IPS-15b (cell line): ENCODE measurements at regions not wholly inside any gene's neighbourhood (a gene's known extent, or its start where the extent isn't known, plus 50 kb on each side); places are given as distances from the start of the nearest gene placed in this dataset.

Experiments
- H3K27me3 ChIP-seq: one replicate; pipeline ENCODE4 v1.6.1; 2013; ENCODE audit warnings: low read length; ENCODE audit not compliant: control insufficient read depth, insufficient read depth
- H3K36me3 ChIP-seq: one replicate; pipeline ENCODE4 v1.6.1; 2013; ENCODE audit warnings: low read length; ENCODE audit not compliant: control insufficient read depth, insufficient read depth
- H3K4me1 ChIP-seq: one replicate; pipeline ENCODE4 v1.6.1; 2013; ENCODE audit warnings: mild to moderate bottlenecking, low read length; ENCODE audit not compliant: control insufficient read depth, insufficient read depth
- H3K4me3 ChIP-seq: one replicate; pipeline ENCODE4 v1.5.1; 2013; ENCODE audit warnings: low read depth, low read length
- H3K9ac ChIP-seq: one replicate; pipeline ENCODE4 v1.6.1; 2013; ENCODE audit warnings: low read depth, mild to moderate bottlenecking, low read length
- H3K9me3 ChIP-seq: one replicate; pipeline ENCODE4 v1.6.1; 2013; ENCODE audit warnings: mild to moderate bottlenecking, low read length; ENCODE audit not compliant: control insufficient read depth, insufficient read depth

DNA sequence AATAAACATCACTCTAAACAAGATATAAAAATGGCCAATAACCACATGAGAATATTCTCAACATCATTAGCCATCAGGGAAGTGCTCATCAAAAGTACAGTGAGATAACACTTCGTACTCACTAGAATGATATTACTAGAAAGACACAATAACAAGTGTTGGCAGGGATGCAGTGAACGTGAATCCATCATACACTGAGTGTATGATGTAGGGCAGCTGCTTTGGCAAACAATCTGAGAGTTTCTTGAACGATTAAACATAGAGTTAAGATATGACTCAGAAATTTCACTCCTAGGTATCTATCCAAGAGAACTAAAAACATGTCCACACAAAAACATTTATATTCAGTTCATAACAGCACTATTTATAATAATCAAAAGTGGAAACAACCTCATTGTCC lies 368.9 kb downstream of the PID1 start:
- no peaks in the 10 kb centered on the region for H3K36me3 ChIP-seq
- H3K27me3 ChIP-seq, result no peaks in the 10 kb centered on the region
- H3K4me1 ChIP-seq, result no peaks in the 10 kb centered on the region
- H3K9me3 ChIP-seq, result no peaks in the 10 kb centered on the region
- no peak overlapping the region for H3K9ac ChIP-seq
- H3K4me3 ChIP-seq, result no peak overlapping the region

DNA sequence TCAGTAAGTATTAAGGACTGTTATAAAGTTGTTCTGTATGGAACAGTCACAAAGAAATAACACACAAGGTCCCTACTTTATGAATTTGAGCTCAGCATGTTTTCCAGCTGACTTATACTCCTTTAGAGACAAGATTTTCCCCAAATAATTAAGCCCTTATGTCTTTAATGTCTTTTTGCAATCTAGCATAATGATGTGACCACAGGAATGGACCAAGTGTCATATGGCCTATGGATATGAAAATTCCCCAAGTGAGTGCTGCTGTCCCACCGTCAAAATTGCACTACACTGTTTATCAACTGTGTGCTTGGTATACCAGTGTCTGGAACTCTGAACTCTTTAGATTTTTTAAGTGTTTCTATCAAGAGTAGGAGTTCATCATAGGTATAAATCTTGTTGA lies 369.6 kb downstream of the PID1 start:
- no peaks in the 10 kb centered on the region for H3K9me3 ChIP-seq
- H3K36me3 ChIP-seq, result no peaks in the 10 kb centered on the region
- H3K27me3 ChIP-seq, result no peaks in the 10 kb centered on the region
- no peak overlapping the region for H3K9ac ChIP-seq
- no peaks in the 10 kb centered on the region for H3K4me1 ChIP-seq
- H3K4me3 ChIP-seq, result no peak overlapping the region

DNA sequence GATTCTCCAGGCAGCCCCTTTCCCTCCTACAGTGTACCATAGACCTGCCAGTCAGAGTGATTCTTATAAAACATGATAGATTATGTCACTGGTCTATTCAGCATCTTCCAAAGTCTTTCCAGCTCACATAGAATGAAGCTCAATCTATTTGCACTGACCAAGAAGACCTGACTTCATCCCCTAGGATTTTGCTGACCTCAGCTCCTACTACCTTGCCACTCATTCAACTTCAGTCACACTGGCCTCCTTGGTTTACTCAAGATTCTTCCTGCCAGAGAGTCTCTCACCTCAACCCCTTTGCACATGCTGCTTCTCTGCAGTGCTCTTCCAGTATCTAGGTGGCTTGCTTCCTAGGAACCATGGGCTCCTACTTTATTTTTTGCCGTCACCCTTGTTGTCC lies 392.9 kb downstream of the PID1 start:
- Histone ChIP-seq H3K4me1 (no peaks in the 10 kb centered on the region), H3K9me3 (no peaks in the 10 kb centered on the region), H3K27me3 (no peaks in the 10 kb centered on the region), H3K9ac (no peak overlapping the region), H3K36me3 (no peaks in the 10 kb centered on the region), H3K4me3 (no peak overlapping the region)

DNA sequence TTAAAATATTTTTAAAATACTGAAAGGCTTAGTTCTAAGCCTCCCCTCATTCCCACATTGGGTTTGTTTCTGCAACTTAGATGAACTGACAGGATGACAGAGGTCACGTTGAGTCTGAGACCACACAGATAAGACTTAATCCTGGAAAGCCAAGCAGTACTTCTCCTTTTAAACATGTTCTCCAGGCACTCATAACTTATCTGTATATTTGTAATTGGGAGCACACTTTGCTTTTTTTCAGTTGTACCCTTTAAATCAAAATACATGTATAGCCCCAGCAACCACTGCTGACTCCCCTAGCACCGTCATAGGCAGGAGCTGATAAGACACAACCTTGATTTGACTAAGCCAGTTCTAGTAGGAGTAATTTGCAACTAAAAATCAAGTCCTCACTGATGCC lies 394.8 kb downstream of the PID1 start:
- Histone ChIP-seq H3K9ac (no peak overlapping the region), H3K36me3 (no peaks in the 10 kb centered on the region), H3K4me1 (no peaks in the 10 kb centered on the region), H3K27me3 (no peaks in the 10 kb centered on the region), H3K4me3 (no peak overlapping the region), H3K9me3 (no peaks in the 10 kb centered on the region)

DNA sequence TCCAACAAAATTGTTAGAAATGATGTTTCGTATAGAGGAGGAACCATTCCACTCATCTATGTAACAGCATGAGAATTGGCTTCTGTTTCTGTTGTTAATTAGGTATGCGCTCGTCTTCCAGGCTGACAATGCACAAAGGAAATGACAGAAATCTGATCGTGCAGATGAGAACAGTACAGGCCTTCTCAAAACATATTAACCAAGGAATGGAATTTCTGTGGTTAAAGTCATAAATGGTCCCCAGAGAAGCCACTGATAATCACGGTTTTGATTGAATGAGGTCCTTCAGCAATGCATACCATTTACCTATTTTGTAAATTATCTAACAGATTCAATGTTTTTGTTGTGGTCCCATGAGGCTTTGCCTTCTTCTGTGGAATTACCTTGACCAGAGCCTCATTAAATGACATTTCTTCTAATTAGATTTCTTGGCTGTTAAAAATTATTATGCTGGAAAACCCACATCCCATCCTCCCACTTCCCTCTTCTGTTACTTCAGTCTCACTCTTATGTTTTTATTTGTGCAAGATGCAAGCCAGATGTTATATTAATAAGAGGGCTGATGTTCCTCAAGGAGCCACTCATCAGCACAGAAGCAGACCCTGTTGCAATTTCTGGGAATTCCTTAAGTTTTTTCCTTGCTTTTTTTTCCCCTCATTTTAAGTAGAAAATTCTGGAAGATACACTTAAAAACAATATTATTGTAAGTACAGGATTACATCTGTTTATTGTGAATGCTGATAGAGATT lies 395.8 kb downstream of the PID1 start:
- no peak overlapping the region for H3K4me3 ChIP-seq
- H3K36me3 ChIP-seq, result no peaks in the 10 kb centered on the region
- H3K4me1 ChIP-seq, result no peaks in the 10 kb centered on the region
- no peaks in the 10 kb centered on the region for H3K27me3 ChIP-seq
- H3K9me3 ChIP-seq, result no peaks in the 10 kb centered on the region
- H3K9ac ChIP-seq, result no peak overlapping the region

DNA sequence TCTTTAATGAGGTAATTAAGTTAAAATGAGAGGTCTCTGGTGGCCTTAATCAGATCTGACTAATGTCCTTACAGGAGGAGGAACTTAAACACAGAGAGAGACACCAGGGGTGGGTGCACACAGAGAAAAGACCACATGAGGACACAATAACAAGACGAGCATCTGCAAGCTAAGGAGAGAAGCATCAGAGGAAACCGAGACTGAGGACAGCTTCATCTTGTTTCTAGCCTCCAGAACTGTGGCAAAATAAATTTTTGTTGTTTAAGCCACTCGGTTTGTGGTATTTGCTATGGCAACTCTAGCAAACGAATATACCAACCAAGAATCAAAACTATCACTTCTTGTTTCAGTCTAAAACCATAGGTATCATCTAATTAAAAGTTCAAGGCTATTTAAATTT lies 400.1 kb downstream of the PID1 start:
- peaks cover 3% of the 10 kb centered on the region for H3K4me1 ChIP-seq
- H3K9me3 ChIP-seq, result peaks cover 8% of the 10 kb centered on the region
- no peak overlapping the region for H3K9ac ChIP-seq
- no peaks in the 10 kb centered on the region for H3K36me3 ChIP-seq
- no peaks in the 10 kb centered on the region for H3K27me3 ChIP-seq
- no peak overlapping the region for H3K4me3 ChIP-seq

DNA sequence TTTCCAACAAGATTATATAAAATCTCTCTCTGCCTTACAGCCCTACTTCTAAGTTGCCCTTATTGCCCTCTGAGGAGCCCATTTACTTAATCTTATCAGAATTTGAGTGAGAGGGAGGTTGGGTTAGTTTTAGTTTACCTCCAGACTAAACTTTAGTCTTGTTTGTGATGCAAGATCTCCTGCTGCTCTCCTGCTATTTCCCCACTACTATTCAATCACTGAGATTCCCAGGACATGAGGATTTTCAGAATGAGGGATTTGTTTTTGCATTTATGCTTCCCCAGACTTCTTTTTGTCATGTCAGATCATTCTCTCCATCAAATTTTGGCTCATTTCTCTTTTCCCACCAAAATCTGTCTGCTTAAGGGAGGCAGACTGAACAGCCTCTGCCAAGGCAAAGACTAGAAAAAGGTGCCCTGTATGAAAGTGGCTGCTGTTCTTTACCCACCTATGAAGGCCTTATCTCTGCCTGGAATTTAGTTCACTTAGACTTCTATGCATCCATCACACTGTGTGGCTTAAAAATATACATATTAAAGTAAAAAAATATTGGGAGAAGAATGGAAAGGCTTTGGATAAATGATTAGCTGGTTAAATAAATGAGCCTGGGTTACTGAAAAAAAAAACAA lies 401.3 kb downstream of the PID1 start:
- no peak overlapping the region for H3K4me3 ChIP-seq
- peaks cover 9% of the 10 kb centered on the region for H3K9me3 ChIP-seq
- no peaks in the 10 kb centered on the region for H3K36me3 ChIP-seq
- no peak overlapping the region for H3K9ac ChIP-seq
- H3K4me1 ChIP-seq, result peaks cover 3% of the 10 kb centered on the region
- no peaks in the 10 kb centered on the region for H3K27me3 ChIP-seq

DNA sequence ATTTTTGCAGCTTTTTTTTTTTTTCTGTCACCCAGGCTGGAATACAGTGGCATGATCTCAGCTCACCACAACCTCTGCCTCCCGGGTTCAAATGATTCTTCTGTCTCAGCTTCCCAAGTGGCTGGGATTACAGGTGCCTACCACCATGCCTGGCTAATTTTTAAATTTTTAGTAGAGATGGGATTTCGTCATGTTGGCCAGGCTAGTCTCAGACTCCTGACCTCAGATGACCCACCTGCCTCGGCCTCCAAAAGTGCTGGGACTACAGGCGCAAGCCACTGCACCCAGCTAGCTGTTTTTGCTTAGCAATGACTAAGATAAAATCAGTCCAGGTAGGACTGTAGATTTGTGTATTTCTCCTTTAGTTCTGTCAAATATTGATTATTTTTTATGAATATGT lies 403.7 kb downstream of the PID1 start:
- peaks cover 3% of the 10 kb centered on the region for H3K4me1 ChIP-seq
- no peaks in the 10 kb centered on the region for H3K27me3 ChIP-seq
- H3K4me3 ChIP-seq, result no peak overlapping the region
- H3K9ac ChIP-seq, result no peak overlapping the region
- H3K36me3 ChIP-seq, result no peaks in the 10 kb centered on the region
- H3K9me3 ChIP-seq, result peaks cover 9% of the 10 kb centered on the region

DNA sequence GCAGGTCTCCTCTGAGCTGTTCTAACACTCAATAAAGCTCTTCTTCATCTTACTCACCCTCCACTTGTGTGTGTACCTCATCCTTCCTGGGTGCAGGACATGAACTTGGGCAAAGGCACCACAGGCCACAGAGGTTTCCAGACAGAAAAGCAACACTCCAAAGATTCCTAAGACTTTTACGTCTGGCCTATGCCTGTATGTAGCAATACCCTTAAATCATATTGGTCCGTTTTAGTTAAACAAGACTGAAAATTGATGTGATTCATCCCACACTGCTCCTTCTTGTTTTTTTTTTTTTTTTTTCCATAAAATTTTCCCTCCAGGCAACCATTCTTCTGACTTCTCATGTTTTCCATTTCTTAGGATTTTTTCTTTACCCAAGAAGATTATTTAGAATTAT lies 404.3 kb downstream of the PID1 start:
- Histone ChIP-seq H3K4me3 (no peak overlapping the region), H3K4me1 (peaks cover 3% of the 10 kb centered on the region), H3K9ac (no peak overlapping the region), H3K9me3 (peaks cover 9% of the 10 kb centered on the region), H3K36me3 (no peaks in the 10 kb centered on the region), H3K27me3 (no peaks in the 10 kb centered on the region)

DNA sequence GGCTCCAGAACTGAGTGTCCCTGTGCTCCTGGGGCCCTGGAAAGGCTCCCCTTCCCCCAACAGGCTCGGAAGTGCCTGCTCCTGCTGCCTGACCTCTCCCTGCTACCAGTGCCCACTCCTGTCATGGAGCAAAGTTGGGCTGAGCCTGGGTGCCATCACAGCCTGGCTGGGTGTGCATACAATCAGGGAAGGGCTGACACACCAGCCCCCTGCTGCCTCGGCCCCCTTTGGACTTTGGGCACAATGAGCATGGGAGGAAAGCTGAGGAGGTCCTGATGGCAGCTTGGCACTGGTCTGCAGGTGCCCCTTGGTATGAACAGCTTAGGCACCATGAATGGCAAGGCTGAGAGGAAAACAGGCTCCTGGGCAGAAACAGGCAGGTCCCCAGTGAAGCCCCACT lies 405.0 kb downstream of the PID1 start:
- Histone ChIP-seq H3K4me1 (peaks cover 3% of the 10 kb centered on the region), H3K9ac (no peak overlapping the region), H3K9me3 (peaks cover 9% of the 10 kb centered on the region), H3K36me3 (no peaks in the 10 kb centered on the region), H3K27me3 (no peaks in the 10 kb centered on the region), H3K4me3 (no peak overlapping the region)

DNA sequence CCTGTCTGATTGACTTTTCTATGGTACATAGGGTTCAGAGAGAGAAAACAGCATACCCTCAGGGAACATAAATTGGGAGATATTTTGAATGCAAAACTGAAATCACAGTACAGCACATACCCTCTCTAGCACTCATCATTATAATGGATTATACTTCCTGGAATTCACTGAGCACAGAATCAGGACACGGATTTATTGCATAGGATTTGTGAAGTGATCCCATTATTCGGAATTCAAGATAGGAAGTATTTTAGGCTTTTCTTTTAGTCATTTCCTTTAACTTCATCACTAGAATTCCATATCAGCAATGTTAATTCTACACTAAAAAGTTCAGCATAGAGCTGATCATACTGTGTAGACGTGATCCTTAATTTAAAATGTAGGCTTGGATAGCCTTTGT lies 407.0 kb downstream of the PID1 start:
- no peaks in the 10 kb centered on the region for H3K4me1 ChIP-seq
- no peak overlapping the region for H3K4me3 ChIP-seq
- H3K9me3 ChIP-seq, result peaks cover 9% of the 10 kb centered on the region
- no peak overlapping the region for H3K9ac ChIP-seq
- H3K27me3 ChIP-seq, result no peaks in the 10 kb centered on the region
- H3K36me3 ChIP-seq, result no peaks in the 10 kb centered on the region

DNA sequence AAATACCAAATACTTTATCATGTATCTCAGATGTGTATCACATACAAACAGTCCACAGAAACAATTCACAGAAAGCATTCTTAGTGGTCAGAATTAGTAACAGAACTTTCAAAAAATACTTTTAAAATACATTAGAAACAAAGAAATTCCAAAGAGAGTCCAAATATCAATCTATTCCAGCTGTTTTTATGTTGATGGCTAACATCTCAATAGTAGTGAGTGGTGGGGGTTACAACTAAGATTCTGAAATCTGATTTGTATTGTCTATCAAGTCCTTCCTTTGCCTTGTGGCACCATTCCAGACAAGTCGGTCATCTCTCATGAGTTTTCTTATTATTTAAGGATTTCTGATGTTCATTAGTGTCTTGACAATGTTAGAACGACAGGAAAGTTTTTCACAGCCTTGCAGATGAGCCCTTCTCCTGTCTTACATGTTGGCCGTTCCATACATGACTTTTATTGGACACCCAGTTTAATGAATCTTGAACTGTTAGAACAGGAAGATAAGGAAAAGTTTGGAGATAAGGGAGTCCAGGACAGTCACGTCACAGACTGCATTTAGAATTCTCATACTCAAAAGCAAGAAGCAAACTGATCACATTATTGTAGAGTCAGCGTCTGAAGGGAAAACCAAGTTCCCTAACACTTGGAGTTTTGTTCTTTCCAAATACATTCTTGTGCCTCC lies 410.3 kb downstream of the PID1 start:
- H3K9me3 ChIP-seq, result no peaks in the 10 kb centered on the region
- H3K4me3 ChIP-seq, result no peak overlapping the region
- no peaks in the 10 kb centered on the region for H3K4me1 ChIP-seq
- no peak overlapping the region for H3K9ac ChIP-seq
- H3K27me3 ChIP-seq, result no peaks in the 10 kb centered on the region
- H3K36me3 ChIP-seq, result no peaks in the 10 kb centered on the region
